Fibroblast of lung (primary cell): ENCODE measurements at regions not wholly inside any gene's neighbourhood (a gene's known extent, or its start where the extent isn't known, plus 50 kb on each side); places are given as distances from the start of the nearest gene placed in this dataset.
A peak's percentile ranks its signal among the peaks of the same experiment; 100 is the strongest.

Source experiments
- DNase-seq, 2 donors: peaks; one replicate each; pipeline versions ENCODE4 v3.0.0 to v3.0.0-alpha.2; 2010; ENCODE audit warnings: low read depth in 2 of 2
- H2AFZ ChIP-seq: 2 replicates; pipeline ENCODE4 v1.5.1; 2012; ENCODE audit warnings: low read length, control low read depth, inconsistent platforms
- H3K27ac ChIP-seq: 2 replicates; pipeline ENCODE4 v1.5.1; 2011; ENCODE audit warnings: low read length, control low read depth; ENCODE audit not compliant: insufficient read depth
- H3K27me3 ChIP-seq: 2 replicates; pipeline ENCODE4 v1.5.1; 2011; ENCODE audit warnings: mild to moderate bottlenecking, low read length; ENCODE audit not compliant: control insufficient read depth, insufficient read depth
- H3K36me3 ChIP-seq: 2 replicates; pipeline ENCODE4 v1.5.1; 2011; ENCODE audit warnings: low read length; ENCODE audit not compliant: control insufficient read depth, insufficient read depth
- H3K4me1 ChIP-seq: 2 replicates; pipeline ENCODE4 v1.5.1; 2011; ENCODE audit warnings: low read length; ENCODE audit not compliant: control insufficient read depth, insufficient read depth; ENCODE audit errors: extremely low read depth
- H3K4me2 ChIP-seq: 2 replicates; pipeline ENCODE4 v1.5.1; 2011; ENCODE audit warnings: low read length, control low read depth; ENCODE audit not compliant: insufficient read depth; ENCODE audit errors: extremely low read depth
- H3K4me3 ChIP-seq, 4 experiments: fragments of 200-600 bp in 1 of 4; sonication (generic) in 1 of 4; replicated peaks in 1 of 4; 2 replicates each; pipeline ENCODE4 v1.5.1; 2011 to 2016; ENCODE audit warnings: low read length in 4 of 4, low read depth in 3 of 4, mild to moderate bottlenecking in 3 of 4, control low read depth in 2 of 4, inconsistent platforms in 1 of 4, mixed read lengths in 1 of 4; ENCODE audit not compliant: insufficient read depth in 1 of 4; ENCODE audit errors: control extremely low read depth in 1 of 4
- H3K79me2 ChIP-seq: 2 replicates; pipeline ENCODE4 v1.5.1; 2012; ENCODE audit warnings: mild to moderate bottlenecking, low read length, inconsistent platforms; ENCODE audit not compliant: control insufficient read depth, insufficient read depth
- H3K9ac ChIP-seq: 2 replicates; pipeline ENCODE4 v1.5.1; 2011; ENCODE audit warnings: mild to moderate bottlenecking, low read length, control low read depth; ENCODE audit not compliant: insufficient read depth
- H3K9me3 ChIP-seq: 2 replicates; pipeline ENCODE4 v1.5.1; 2012; ENCODE audit warnings: low read depth, low read length; ENCODE audit not compliant: control insufficient read depth, insufficient read depth
- H4K20me1 ChIP-seq: 2 replicates; pipeline ENCODE4 v1.5.1; 2011; ENCODE audit warnings: low read length; ENCODE audit not compliant: control insufficient read depth, insufficient read depth; ENCODE audit errors: extremely low read depth
- CTCF ChIP-seq, 2 donors: IDR thresholded peaks in 1 of 2; conservative IDR thresholded peaks in 1 of 2; 1 replicate in 1 of 2; 2 replicates in 1 of 2; pipeline ENCODE4 v1.5.1; 2011 to 2012; ENCODE audit warnings: low read length in 2 of 2, control low read depth in 1 of 2, inconsistent platforms in 1 of 2, low read depth in 1 of 2, mild to moderate bottlenecking in 1 of 2
- EZH2 ChIP-seq: IDR thresholded peaks from 2 replicates; pipeline ENCODE4 v1.5.1; 2012; ENCODE audit warnings: low read length, control low read depth, mild to moderate bottlenecking; ENCODE audit errors: missing control alignments

GRCh38 chr16:63467513-63467912 is 1431.3 kb upstream of the CDH8 start:
- Histone ChIP-seq H3K27me3 (no peaks in the 10 kb centered on the region), H3K4me3 (no peak overlapping the region), H3K27ac (no peak overlapping the region), H3K36me3 (no peaks in the 10 kb centered on the region), H4K20me1 (no peaks in the 10 kb centered on the region), H2AFZ (no peak overlapping the region), H3K9ac (no peak overlapping the region), H3K9me3 (no peaks in the 10 kb centered on the region), H3K4me1 (no peaks in the 10 kb centered on the region), H3K4me2 (no peak overlapping the region), H3K79me2 (no peaks in the 10 kb centered on the region)
- DNase-seq = peak in 1 of 2 donors; percentile 3
- TF ChIP-seq EZH2 (no peak), CTCF (conservative IDR thresholded peaks at IDR 0.05 in 1 of 2, IDR thresholded peaks at IDR 0.05 in 1 of 2; ENCODE audit: low read depth in 1 of 2, low read length in 2 of 2) (no peak)

GRCh38 chr16:63462316-63462715 is 1426.1 kb upstream of the CDH8 start:
- Histone ChIP-seq H3K79me2 (no peaks in the 10 kb centered on the region), H3K27ac (no peak overlapping the region), H3K9me3 (no peaks in the 10 kb centered on the region), H3K36me3 (no peaks in the 10 kb centered on the region), H3K4me2 (no peak overlapping the region), H3K4me1 (no peaks in the 10 kb centered on the region), H4K20me1 (no peaks in the 10 kb centered on the region), H3K4me3 (no peak overlapping the region), H2AFZ (no peak overlapping the region), H3K9ac (no peak overlapping the region), H3K27me3 (no peaks in the 10 kb centered on the region)
- DNase-seq = no peak
- TF ChIP-seq CTCF (conservative IDR thresholded peaks at IDR 0.05 in 1 of 2, IDR thresholded peaks at IDR 0.05 in 1 of 2; ENCODE audit: low read depth in 1 of 2, low read length in 2 of 2) = no peak
- no peak for TF ChIP-seq EZH2

GRCh38 chr16:63461248-63461841 is 1425.1 kb upstream of the CDH8 start:
- TF ChIP-seq EZH2 (no peak), CTCF (conservative IDR thresholded peaks at IDR 0.05 in 1 of 2, IDR thresholded peaks at IDR 0.05 in 1 of 2; ENCODE audit: low read depth in 1 of 2, low read length in 2 of 2) (peak; percentile 21 to 51)
- H3K27ac ChIP-seq = no peak overlapping the region
- no peaks in the 10 kb centered on the region for H3K4me1 ChIP-seq
- no peak overlapping the region for H3K4me3 ChIP-seq
- no peaks in the 10 kb centered on the region for H3K9me3 ChIP-seq
- no peaks in the 10 kb centered on the region for H3K27me3 ChIP-seq
- H4K20me1 ChIP-seq = no peaks in the 10 kb centered on the region
- H2AFZ ChIP-seq = no peak overlapping the region
- H3K79me2 ChIP-seq = no peaks in the 10 kb centered on the region
- H3K36me3 ChIP-seq = no peaks in the 10 kb centered on the region
- peak; percentile 36 to 72 for DNase-seq
- no peak overlapping the region for H3K4me2 ChIP-seq
- no peak overlapping the region for H3K9ac ChIP-seq
